IMR-90 (cell line): ENCODE measurements at regions not wholly inside any gene's neighbourhood (a gene's known extent, or its start where the extent isn't known, plus 50 kb on each side); places are given as distances from the start of the nearest gene placed in this dataset.

ENCODE experiments used
- ATAC-seq: fragments of 200-7000 bp; cut with Tn5 transposase; 2 replicates; pipeline ENCODE4 v1.9.1; 2020; ENCODE audit warnings: low read depth, mild to moderate bottlenecking, moderate library complexity
- BruUV-seq: library from RNA; stranded (reverse); fragments of 400-500 nt; replicated peaks from 2 replicates; lab custom pipeline; 2021; lab: Mats Ljungman, UMichigan
- CTCF ChIA-PET: fragments of 300-600 bp; formaldehyde crosslinking; extraction: SDS; loops from one replicate; lab custom pipeline; 2021; ENCODE audit warnings: antibody characterized with exemption; lab: Yijun Ruan, JAX
- POLR2A ChIA-PET: fragments of 300-600 bp; sonication (Branson Sonifier 250); formaldehyde crosslinking; loops from one replicate; lab custom pipeline; 2022; ENCODE audit warnings: antibody characterized with exemption; ENCODE audit not compliant: unreplicated experiment; lab: Charles Lee
- DNase-seq: peaks from one replicate; pipeline ENCODE4 v3.0.0; 2013
- H2AFZ ChIP-seq: replicated peaks from 2 replicates; pipeline ENCODE3; 2013; ENCODE audit warnings: low read length, mild to moderate bottlenecking; ENCODE audit not compliant: poor library complexity
- H2AK5ac ChIP-seq: 2 replicates; pipeline ENCODE4 v1.6.1; 2013; ENCODE audit warnings: low read depth, low read length, inconsistent platforms
- H2AK9ac ChIP-seq: replicated peaks from 2 replicates; pipeline ENCODE3; 2013; ENCODE audit warnings: mild to moderate bottlenecking, low read depth, low read length, moderate library complexity; ENCODE audit not compliant: poor library complexity
- H2BK120ac ChIP-seq: 2 replicates; pipeline ENCODE4 v1.6.1; 2013; ENCODE audit warnings: low read depth, low read length, inconsistent platforms
- H2BK15ac ChIP-seq: 3 replicates; pipeline ENCODE4 v1.6.1; 2013; ENCODE audit warnings: low read depth, low read length, inconsistent platforms
- H2BK20ac ChIP-seq: 2 replicates; pipeline ENCODE4 v1.6.1; 2013; ENCODE audit warnings: low read depth, mild to moderate bottlenecking, inconsistent platforms, low read length, moderate library complexity
- H2BK5ac ChIP-seq: 2 replicates; pipeline ENCODE4 v1.6.1; 2013; ENCODE audit warnings: mild to moderate bottlenecking, low read depth, low read length, inconsistent platforms; ENCODE audit not compliant: poor library complexity, severe bottlenecking
- H3K14ac ChIP-seq: replicated peaks from 2 replicates; pipeline ENCODE4 v1.6.1; 2013; ENCODE audit warnings: low read depth, low read length, inconsistent platforms
- H3K18ac ChIP-seq: 2 replicates; pipeline ENCODE4 v1.6.1; 2013; ENCODE audit warnings: low read depth, low read length, control low read depth
- H3K23ac ChIP-seq: 2 replicates; pipeline ENCODE4 v1.6.1; 2013; ENCODE audit warnings: low read depth, low read length, inconsistent platforms
- H3K27ac ChIP-seq: 2 replicates; pipeline ENCODE4 v1.5.1; 2013; ENCODE audit warnings: mild to moderate bottlenecking, control low read depth, low read length; ENCODE audit not compliant: insufficient read depth
- H3K27me3 ChIP-seq: 2 replicates; pipeline ENCODE4 v1.6.1; 2013; ENCODE audit warnings: low read length; ENCODE audit not compliant: control insufficient read depth, insufficient read depth
- H3K36me3 ChIP-seq: 2 replicates; pipeline ENCODE4 v1.6.1; 2013; ENCODE audit warnings: low read length, mixed read lengths; ENCODE audit not compliant: control insufficient read depth, insufficient read depth
- H3K4ac ChIP-seq: 2 replicates; pipeline ENCODE4 v1.6.1; 2013; ENCODE audit warnings: low read depth, low read length, inconsistent platforms
- H3K4me1 ChIP-seq: 2 replicates; pipeline ENCODE4 v1.6.1; 2013; ENCODE audit warnings: low read length, mixed read lengths; ENCODE audit not compliant: control insufficient read depth, insufficient read depth
- H3K4me2 ChIP-seq: 2 replicates; pipeline ENCODE4 v1.6.1; 2013; ENCODE audit warnings: low read depth, mild to moderate bottlenecking, control low read depth, low read length, moderate library complexity
- H3K4me3 ChIP-seq: 2 replicates; pipeline ENCODE4 v1.5.1; 2013; ENCODE audit warnings: low read depth, mild to moderate bottlenecking, control low read depth, low read length, moderate library complexity; ENCODE audit not compliant: insufficient read depth
- H3K56ac ChIP-seq: 2 replicates; pipeline ENCODE4 v1.6.1; 2013; ENCODE audit warnings: low read length, inconsistent platforms; ENCODE audit not compliant: insufficient read depth; ENCODE audit errors: extremely low read depth
- H3K79me1 ChIP-seq, 2 experiments: 2 replicates each; pipeline ENCODE4 v1.6.1; 2013; ENCODE audit warnings: low read length in 2 of 2, inconsistent platforms in 1 of 2, low read depth in 1 of 2
- H3K9ac ChIP-seq: 2 replicates; pipeline ENCODE4 v1.6.1; 2013; ENCODE audit warnings: low read depth, low read length, control low read depth
- H3K9me1 ChIP-seq: 2 replicates; pipeline ENCODE4 v1.6.1; 2013; ENCODE audit warnings: low read length, inconsistent platforms; ENCODE audit not compliant: insufficient read depth
- H3K9me3 ChIP-seq: 2 replicates; pipeline ENCODE4 v1.6.1; 2013; ENCODE audit warnings: low read length; ENCODE audit not compliant: control insufficient read depth, insufficient read depth
- H4K20me1 ChIP-seq: 2 replicates; pipeline ENCODE4 v1.6.1; 2013; ENCODE audit warnings: low read length, inconsistent platforms; ENCODE audit not compliant: insufficient read depth
- H4K5ac ChIP-seq: 2 replicates; pipeline ENCODE4 v1.6.1; 2013; ENCODE audit warnings: mild to moderate bottlenecking, low read depth, low read length, control low read depth
- H4K8ac ChIP-seq, 2 experiments: 2 replicates each; pipeline ENCODE4 v1.6.1; 2013; ENCODE audit warnings: low read depth in 2 of 2, low read length in 2 of 2, control low read depth in 1 of 2, inconsistent platforms in 1 of 2
- H4K91ac ChIP-seq: 2 replicates; pipeline ENCODE4 v1.6.1; 2013; ENCODE audit warnings: low read depth, low read length, inconsistent platforms; ENCODE audit not compliant: insufficient read depth
- BHLHE40 ChIP-seq: fragments of 150-350 bp; IDR thresholded peaks from 2 replicates; pipeline ENCODE4 v1.6.1; 2016; ENCODE audit warnings: mild to moderate bottlenecking, low read depth, low read length
- CEBPB ChIP-seq: IDR thresholded peaks from 2 replicates; pipeline ENCODE4 v1.6.1; 2012; ENCODE audit warnings: low read depth, low read length, improper control_type of control experiment
- CHD1 ChIP-seq: IDR thresholded peaks from 2 replicates; pipeline ENCODE4 v1.6.1; 2012; ENCODE audit warnings: low read depth, low read length, improper control_type of control experiment
- ELK1 ChIP-seq: fragments of 150-350 bp; IDR thresholded peaks from 2 replicates; pipeline ENCODE4 v1.6.1; 2016; ENCODE audit warnings: low read depth, mild to moderate bottlenecking, low read length, moderate library complexity, borderline replicate concordance
- FOS ChIP-seq: fragments of 150-350 bp; IDR thresholded peaks from 2 replicates; pipeline ENCODE4 v1.6.1; 2016; ENCODE audit warnings: low read depth, low read length
- MAFK ChIP-seq: IDR thresholded peaks from 2 replicates; pipeline ENCODE4 v1.6.1; 2012; ENCODE audit warnings: low read depth, low read length, improper control_type of control experiment
- MAZ ChIP-seq: IDR thresholded peaks from 2 replicates; pipeline ENCODE4 v1.6.1; 2012; ENCODE audit warnings: low read depth, mild to moderate bottlenecking, low read length, improper control_type of control experiment, moderate library complexity, borderline replicate concordance
- MXI1 ChIP-seq: IDR thresholded peaks from 2 replicates; pipeline ENCODE4 v1.6.1; 2012; ENCODE audit warnings: low read depth, mild to moderate bottlenecking, low read length, moderate library complexity, borderline replicate concordance
- NFE2L2 ChIP-seq: fragments of 150-350 bp; IDR thresholded peaks from 2 replicates; pipeline ENCODE4 v1.6.1; 2016; ENCODE audit warnings: low read depth, mild to moderate bottlenecking, low read length
- POLR2A ChIP-seq: IDR thresholded peaks from 2 replicates; pipeline ENCODE4 v1.6.1; 2012; ENCODE audit warnings: mild to moderate bottlenecking, low read depth, low read length
- RAD21 ChIP-seq: IDR thresholded peaks from 2 replicates; pipeline ENCODE4 v1.6.1; 2012; ENCODE audit warnings: low read length, improper control_type of control experiment
- RCOR1 ChIP-seq: IDR thresholded peaks from 2 replicates; pipeline ENCODE4 v1.6.1; 2012; ENCODE audit warnings: mild to moderate bottlenecking, low read length, improper control_type of control experiment; ENCODE audit not compliant: insufficient replicate concordance
- RFX5 ChIP-seq: IDR thresholded peaks from 2 replicates; pipeline ENCODE4 v1.8.0; 2012; ENCODE audit warnings: low read depth, mild to moderate bottlenecking, low read length, moderate library complexity
- SMC3 ChIP-seq: fragments of 150-350 bp; IDR thresholded peaks from 2 replicates; pipeline ENCODE4 v1.6.1; 2016; ENCODE audit warnings: low read depth, mild to moderate bottlenecking, antibody characterized with exemption, low read length, moderate library complexity
- USF2 ChIP-seq: fragments of 150-350 bp; IDR thresholded peaks from 2 replicates; pipeline ENCODE4 v1.6.1; 2017; ENCODE audit warnings: mild to moderate bottlenecking, antibody characterized with exemption, low read length, low read depth
- WGBS, 2 experiments: methylation state at CpG; one replicate each; pipeline versions ENCODE4 v1.1.5 to v1.1.7; 2013; ENCODE audit warnings: missing lambda C conversion rate in 2 of 2; ENCODE audit not compliant: insufficient read length in 1 of 2; ENCODE audit errors: extremely low coverage in 2 of 2; 5-methylcytosine and 5-hydroxymethylcytosine counted together
- dilution Hi-C: fragments of 300-500 bp; cut with HindIII; formaldehyde crosslinking; loops from one replicate; pipeline ENCODE4 v1.14.3; 2018; ENCODE audit warnings: low sequenced_read_pairs; ENCODE audit not compliant: unreplicated experiment
- in situ Hi-C: fragments of 300-500 bp; cut with MboI; formaldehyde crosslinking; loops from 3 replicates; pipeline ENCODE4 v1.14.3; 2019; ENCODE audit warnings: low sequenced_read_pairs, inconsistent platforms, mixed read lengths
- intact Hi-C: fragments of 100-400 bp; cut with micrococcal nuclease; formaldehyde crosslinking; loops from 2 replicates; pipeline ENCODE4 v1.10.0; 2022
- TF ChIP-seq, protein P1 (sequence below): conservative IDR thresholded peaks from 2 replicates; pipeline ENCODE4 v1.5.1; 2012; ENCODE audit warnings: mild to moderate bottlenecking, low read depth, low read length, improper control_type of control experiment

GRCh38 chr2:7377916-7378569 lies 460.8 kb downstream of the RNF144A start:
- Histone ChIP-seq H4K8ac (no peak overlapping the region), H2AFZ (no peak overlapping the region), H3K4me2 (no peak overlapping the region), H4K5ac (no peak overlapping the region), H3K4ac (no peak overlapping the region), H2BK5ac (no peak overlapping the region), H3K9me1 (no peaks in the 10 kb centered on the region), H3K4me1 (no peaks in the 10 kb centered on the region), H3K36me3 (no peaks in the 10 kb centered on the region), H2BK120ac (no peak overlapping the region), H3K9ac (no peak overlapping the region), H4K20me1 (no peaks in the 10 kb centered on the region), H2BK15ac (no peak overlapping the region), H3K27me3 (no peaks in the 10 kb centered on the region), H4K91ac (no peak overlapping the region), H3K9me3 (peaks cover 13% of the 10 kb centered on the region), H3K14ac (no peak overlapping the region), H3K23ac (no peak overlapping the region), H2AK5ac (no peak overlapping the region), H2BK20ac (no peak overlapping the region), H3K56ac (no peak overlapping the region), H3K4me3 (no peak overlapping the region), H3K79me1 (no peaks in the 10 kb centered on the region), H2AK9ac (no peak overlapping the region), H3K18ac (no peak overlapping the region), H3K27ac (no peak overlapping the region)
- TF ChIP-seq MAFK = no peak
- no peak for TF ChIP-seq SMC3
- no peak for TF ChIP-seq MAZ
- TF ChIP-seq RAD21 = no peak
- no peak for TF ChIP-seq USF2
- no peak for TF ChIP-seq FOS
- no peak for TF ChIP-seq POLR2A
- TF ChIP-seq RFX5 = no peak
- TF ChIP-seq, protein P1, sequence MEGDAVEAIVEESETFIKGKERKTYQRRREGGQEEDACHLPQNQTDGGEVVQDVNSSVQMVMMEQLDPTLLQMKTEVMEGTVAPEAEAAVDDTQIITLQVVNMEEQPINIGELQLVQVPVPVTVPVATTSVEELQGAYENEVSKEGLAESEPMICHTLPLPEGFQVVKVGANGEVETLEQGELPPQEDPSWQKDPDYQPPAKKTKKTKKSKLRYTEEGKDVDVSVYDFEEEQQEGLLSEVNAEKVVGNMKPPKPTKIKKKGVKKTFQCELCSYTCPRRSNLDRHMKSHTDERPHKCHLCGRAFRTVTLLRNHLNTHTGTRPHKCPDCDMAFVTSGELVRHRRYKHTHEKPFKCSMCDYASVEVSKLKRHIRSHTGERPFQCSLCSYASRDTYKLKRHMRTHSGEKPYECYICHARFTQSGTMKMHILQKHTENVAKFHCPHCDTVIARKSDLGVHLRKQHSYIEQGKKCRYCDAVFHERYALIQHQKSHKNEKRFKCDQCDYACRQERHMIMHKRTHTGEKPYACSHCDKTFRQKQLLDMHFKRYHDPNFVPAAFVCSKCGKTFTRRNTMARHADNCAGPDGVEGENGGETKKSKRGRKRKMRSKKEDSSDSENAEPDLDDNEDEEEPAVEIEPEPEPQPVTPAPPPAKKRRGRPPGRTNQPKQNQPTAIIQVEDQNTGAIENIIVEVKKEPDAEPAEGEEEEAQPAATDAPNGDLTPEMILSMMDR = no peak
- TF ChIP-seq NFE2L2 = no peak
- no peak for TF ChIP-seq ELK1
- no peak for TF ChIP-seq BHLHE40
- no peak for TF ChIP-seq CEBPB
- no peak for TF ChIP-seq RCOR1
- no peak for TF ChIP-seq MXI1
- no peak for TF ChIP-seq CHD1
- ATAC-seq (no peak), DNase-seq (no peak)
- 27% methylated on average over 2 of the region's 12 CpGs; no CpG with 5 or more reads in 1 of the 2 experiments for WGBS, 2 experiments
- dilution Hi-C loops (no loop called here), intact Hi-C loops (no loop called here), in situ Hi-C loops (no loop called here)
- BruUV-seq = no TSS peak
- CTCF ChIA-PET = no interaction called here
- POLR2A ChIA-PET = no interaction called here
